ENCODE measurements at regions not wholly inside any gene's neighbourhood (a gene's known extent, or its start where the extent isn't known, plus 50 kb on each side); places are given as distances from the start of the nearest gene placed in this dataset.

DNA sequence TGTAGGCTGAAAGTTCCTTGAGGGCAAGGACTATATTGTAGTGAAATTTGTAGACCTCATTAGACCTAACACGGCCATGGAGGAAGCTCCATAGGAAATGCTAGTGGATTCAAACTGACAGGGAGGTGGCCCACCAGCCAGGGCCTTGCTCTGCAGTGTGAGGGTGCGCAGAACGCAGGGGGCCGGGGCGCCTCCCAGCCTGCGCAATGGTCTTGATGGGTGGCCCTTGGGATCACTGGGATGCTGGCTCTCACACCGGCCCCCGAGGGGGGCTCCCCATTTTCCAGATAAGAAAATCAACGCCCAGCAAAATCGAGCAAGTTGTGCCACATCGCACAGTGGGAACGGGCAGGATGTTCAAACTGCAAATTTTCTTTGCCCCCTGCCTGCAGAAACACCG lies 655.4 kb downstream of the GALR1 start:
- TF ChIP-seq POLR2A (IDR thresholded peaks at IDR 0.05) = no peak
- TF ChIP-seq, protein P1, sequence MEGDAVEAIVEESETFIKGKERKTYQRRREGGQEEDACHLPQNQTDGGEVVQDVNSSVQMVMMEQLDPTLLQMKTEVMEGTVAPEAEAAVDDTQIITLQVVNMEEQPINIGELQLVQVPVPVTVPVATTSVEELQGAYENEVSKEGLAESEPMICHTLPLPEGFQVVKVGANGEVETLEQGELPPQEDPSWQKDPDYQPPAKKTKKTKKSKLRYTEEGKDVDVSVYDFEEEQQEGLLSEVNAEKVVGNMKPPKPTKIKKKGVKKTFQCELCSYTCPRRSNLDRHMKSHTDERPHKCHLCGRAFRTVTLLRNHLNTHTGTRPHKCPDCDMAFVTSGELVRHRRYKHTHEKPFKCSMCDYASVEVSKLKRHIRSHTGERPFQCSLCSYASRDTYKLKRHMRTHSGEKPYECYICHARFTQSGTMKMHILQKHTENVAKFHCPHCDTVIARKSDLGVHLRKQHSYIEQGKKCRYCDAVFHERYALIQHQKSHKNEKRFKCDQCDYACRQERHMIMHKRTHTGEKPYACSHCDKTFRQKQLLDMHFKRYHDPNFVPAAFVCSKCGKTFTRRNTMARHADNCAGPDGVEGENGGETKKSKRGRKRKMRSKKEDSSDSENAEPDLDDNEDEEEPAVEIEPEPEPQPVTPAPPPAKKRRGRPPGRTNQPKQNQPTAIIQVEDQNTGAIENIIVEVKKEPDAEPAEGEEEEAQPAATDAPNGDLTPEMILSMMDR (IDR thresholded peaks at IDR 0.05 in 8 of 11, conservative IDR thresholded peaks at IDR 0.05 in 3 of 11) = no peak

Measured in spleen (tissue), 7 donors.